ENCODE measurements at regions not wholly inside any gene's neighbourhood (a gene's known extent, or its start where the extent isn't known, plus 50 kb on each side); places are given as distances from the start of the nearest gene placed in this dataset.

DNA sequence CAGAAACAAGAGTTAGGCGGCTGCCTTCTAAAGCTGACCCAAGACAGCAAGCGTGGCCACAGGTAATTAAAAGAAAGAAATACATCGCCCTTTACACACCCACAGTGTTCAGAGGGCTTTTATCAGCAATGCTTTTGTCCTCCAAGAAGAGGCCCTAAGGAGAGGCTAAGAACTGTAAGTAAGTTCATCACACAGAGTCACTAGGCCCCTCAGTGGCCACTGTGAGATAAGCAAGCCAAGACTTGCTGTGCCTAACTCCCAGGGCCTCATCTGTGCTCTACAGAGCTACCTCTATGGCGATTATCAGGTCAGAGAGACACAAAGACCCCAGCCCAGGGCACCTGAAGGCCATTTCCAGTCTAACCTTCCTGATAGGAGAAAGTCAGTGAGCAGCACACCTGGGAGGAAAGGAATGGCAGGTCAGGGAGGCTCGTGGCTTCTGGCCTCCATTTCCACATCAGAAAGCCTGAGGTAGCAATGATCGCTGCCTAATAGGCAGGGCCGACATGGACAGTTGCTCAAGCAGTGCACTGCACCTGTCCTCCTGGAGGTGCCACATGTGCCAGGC is 545.2 kb upstream of the CDH11 start:
- Mint-ChIP-seq H3K36me3 (ENCODE audit: low read depth) (no peaks in the 10 kb centered on the region), H3K27ac (no peak overlapping the region), H3K9me3 (peaks cover 8% of the 10 kb centered on the region), H3K4me3 (no peak overlapping the region), H3K27me3 (no peaks in the 10 kb centered on the region), H3K4me1 (ENCODE audit: low read depth) (no peaks in the 10 kb centered on the region)
- DNase-seq: no peak

DNA sequence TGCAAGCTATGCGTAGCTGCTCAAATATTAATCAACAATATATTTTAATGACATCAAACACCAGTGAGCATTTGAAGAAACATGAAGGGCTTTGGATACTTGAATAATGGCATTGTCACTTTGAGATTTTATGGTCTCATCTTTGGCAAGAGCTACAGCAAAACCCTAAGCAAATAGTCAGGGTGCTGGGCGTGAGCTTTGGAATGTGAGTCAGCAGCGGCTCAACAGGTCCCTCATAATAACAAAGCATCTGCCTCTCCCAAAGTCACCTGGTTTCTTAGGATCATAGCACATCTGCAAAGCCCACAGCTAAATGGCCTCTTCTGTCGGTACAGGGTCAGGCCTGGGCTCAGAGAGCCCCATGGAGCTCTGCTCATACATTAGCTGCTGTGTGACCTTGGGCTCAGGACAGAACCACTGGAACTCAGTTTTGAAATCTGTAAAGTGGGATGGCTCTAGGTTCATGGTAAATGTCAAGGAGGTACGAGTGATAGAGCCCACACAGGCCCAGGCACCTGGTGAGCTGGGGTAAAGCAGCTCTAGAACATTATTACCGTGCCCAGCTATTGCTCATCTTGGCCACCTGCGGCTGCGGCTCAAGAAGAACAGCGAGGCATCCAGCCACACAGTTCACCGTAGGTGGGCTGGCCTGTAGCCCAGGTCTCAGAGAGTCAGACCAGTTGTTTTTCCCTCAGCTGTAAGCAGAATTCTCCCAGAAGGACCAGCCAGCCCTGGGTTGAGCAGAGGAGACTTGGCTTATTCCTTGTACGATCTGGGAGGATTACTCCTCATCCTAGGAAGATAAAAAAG is 544.5 kb upstream of the CDH11 start:
- peaks cover 8% of the 10 kb centered on the region for H3K9me3 Mint-ChIP-seq
- no peaks in the 10 kb centered on the region for H3K4me1 Mint-ChIP-seq (ENCODE audit: low read depth)
- DNase-seq: no peak
- H3K27ac Mint-ChIP-seq: no peak overlapping the region
- no peak overlapping the region for H3K4me3 Mint-ChIP-seq
- no peaks in the 10 kb centered on the region for H3K27me3 Mint-ChIP-seq
- no peaks in the 10 kb centered on the region for H3K36me3 Mint-ChIP-seq (ENCODE audit: low read depth)

DNA sequence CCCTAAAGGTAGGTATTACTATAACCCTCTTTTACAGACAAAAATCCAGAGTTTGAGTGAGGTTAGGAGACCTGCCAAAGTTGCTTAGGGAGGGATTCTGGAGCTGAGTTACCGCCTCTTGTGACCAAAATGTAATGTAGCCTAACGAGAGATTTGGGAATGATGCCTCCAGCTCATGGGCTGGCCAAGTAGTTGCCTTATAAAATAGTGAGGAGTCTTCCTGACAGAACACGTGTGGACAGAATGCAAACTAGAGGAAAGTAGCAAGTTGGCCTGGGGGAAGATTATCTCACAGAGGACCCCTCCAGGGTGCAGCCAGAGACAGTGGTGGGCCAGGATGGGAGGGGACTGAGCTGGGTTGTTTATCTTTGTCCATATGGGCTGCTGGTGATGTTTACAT is 543.7 kb upstream of the CDH11 start:
- no peaks in the 10 kb centered on the region for H3K4me1 Mint-ChIP-seq (ENCODE audit: low read depth)
- H3K27me3 Mint-ChIP-seq: no peaks in the 10 kb centered on the region
- no peak overlapping the region for H3K27ac Mint-ChIP-seq
- H3K36me3 Mint-ChIP-seq (ENCODE audit: low read depth): no peaks in the 10 kb centered on the region
- DNase-seq: no peak
- peaks cover 8% of the 10 kb centered on the region for H3K9me3 Mint-ChIP-seq
- H3K4me3 Mint-ChIP-seq: no peak overlapping the region

DNA sequence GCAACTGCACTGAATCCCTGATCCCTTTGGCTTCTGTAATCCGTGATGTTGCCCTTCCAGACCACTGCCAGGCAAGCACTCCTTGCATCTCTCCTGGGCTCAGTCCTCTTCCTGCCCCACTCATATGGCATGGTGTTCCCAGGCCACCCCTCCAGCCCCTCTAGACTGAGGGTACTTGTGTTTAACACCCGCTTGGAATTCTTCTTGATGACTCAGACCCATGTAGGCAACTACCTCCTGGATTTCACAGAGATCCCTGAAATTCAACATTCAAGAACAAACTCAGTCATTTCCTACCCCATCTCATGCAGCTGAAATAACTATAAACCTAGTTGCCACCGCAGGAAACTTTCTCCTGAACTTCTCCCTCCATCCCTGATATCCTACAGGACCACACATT is 541.9 kb upstream of the CDH11 start:
- no peak overlapping the region for H3K27ac Mint-ChIP-seq
- H3K4me3 Mint-ChIP-seq: no peak overlapping the region
- H3K36me3 Mint-ChIP-seq (ENCODE audit: low read depth): no peaks in the 10 kb centered on the region
- H3K9me3 Mint-ChIP-seq: peaks cover 8% of the 10 kb centered on the region
- H3K4me1 Mint-ChIP-seq (ENCODE audit: low read depth): no peaks in the 10 kb centered on the region
- DNase-seq: no peak
- H3K27me3 Mint-ChIP-seq: no peaks in the 10 kb centered on the region

DNA sequence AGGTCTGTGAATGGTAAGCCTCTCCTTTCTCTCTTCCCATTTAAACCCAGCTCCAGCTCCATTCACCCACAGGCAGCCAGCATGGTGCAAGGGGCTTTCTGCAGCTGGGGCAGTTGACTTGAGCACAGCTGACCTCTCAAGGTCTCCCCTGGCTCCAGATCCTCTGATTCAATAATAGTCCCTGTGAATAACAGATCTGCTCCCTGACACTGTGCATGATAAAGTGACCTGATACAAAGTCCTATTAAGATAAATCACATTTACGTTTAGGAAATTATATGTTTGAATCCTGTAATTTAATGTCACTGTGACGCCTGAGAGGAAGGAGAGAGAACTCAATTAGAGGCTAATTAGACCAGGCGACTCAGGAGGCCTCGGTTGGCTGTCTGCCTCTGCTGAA is 540.4 kb upstream of the CDH11 start:
- DNase-seq: no peak
- no peak overlapping the region for H3K27ac Mint-ChIP-seq
- no peaks in the 10 kb centered on the region for H3K36me3 Mint-ChIP-seq (ENCODE audit: low read depth)
- H3K4me1 Mint-ChIP-seq (ENCODE audit: low read depth): no peaks in the 10 kb centered on the region
- no peaks in the 10 kb centered on the region for H3K27me3 Mint-ChIP-seq
- peaks cover 10% of the 10 kb centered on the region for H3K9me3 Mint-ChIP-seq
- H3K4me3 Mint-ChIP-seq: no peak overlapping the region

DNA sequence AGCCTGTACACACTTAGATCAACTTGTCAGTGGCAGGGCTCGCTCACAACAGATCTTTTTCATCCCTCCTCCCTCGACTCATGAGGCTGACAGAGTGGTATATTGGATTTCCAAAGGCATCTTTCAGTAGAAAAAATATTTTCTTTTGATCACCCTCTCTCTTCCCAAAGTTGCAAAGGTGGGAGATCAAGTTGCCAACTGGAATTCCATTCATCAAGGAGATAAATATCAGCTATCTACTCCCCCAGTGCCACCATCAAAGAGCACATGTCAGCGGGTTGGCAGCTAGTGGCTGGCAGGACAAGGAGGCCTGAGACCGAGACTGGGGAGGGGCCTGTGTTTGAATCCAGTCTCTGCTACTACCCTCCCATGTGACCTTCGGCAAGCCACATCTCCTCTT is 539.7 kb upstream of the CDH11 start:
- no peaks in the 10 kb centered on the region for H3K4me1 Mint-ChIP-seq (ENCODE audit: low read depth)
- no peak overlapping the region for H3K27ac Mint-ChIP-seq
- H3K4me3 Mint-ChIP-seq: no peak overlapping the region
- DNase-seq: no peak
- peaks cover 10% of the 10 kb centered on the region for H3K9me3 Mint-ChIP-seq
- H3K36me3 Mint-ChIP-seq (ENCODE audit: low read depth): no peaks in the 10 kb centered on the region
- H3K27me3 Mint-ChIP-seq: no peaks in the 10 kb centered on the region

DNA sequence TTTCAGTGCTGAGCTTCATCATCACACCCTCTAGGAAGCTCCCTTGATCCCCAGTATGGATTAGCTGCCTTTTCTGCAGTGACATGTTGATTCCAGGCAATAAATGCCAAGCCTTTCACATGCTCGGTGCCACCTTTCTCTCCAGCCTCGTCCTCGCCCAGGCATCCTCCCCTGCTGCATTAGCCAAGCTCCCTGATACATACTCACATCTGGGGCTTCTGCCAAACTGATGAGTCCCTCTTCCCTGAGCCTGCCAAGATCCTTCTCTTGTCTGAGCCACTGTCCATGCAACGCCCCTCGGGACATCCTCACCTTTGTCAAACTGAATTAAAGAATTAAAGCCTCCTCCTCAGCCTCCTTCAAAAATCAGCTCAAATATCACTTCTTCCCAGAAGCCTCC is 538.5 kb upstream of the CDH11 start:
- no peak overlapping the region for H3K4me3 Mint-ChIP-seq
- peaks cover 10% of the 10 kb centered on the region for H3K9me3 Mint-ChIP-seq
- H3K36me3 Mint-ChIP-seq (ENCODE audit: low read depth): no peaks in the 10 kb centered on the region
- H3K4me1 Mint-ChIP-seq (ENCODE audit: low read depth): no peaks in the 10 kb centered on the region
- H3K27ac Mint-ChIP-seq: no peak overlapping the region
- no peak for DNase-seq
- H3K27me3 Mint-ChIP-seq: no peaks in the 10 kb centered on the region

DNA sequence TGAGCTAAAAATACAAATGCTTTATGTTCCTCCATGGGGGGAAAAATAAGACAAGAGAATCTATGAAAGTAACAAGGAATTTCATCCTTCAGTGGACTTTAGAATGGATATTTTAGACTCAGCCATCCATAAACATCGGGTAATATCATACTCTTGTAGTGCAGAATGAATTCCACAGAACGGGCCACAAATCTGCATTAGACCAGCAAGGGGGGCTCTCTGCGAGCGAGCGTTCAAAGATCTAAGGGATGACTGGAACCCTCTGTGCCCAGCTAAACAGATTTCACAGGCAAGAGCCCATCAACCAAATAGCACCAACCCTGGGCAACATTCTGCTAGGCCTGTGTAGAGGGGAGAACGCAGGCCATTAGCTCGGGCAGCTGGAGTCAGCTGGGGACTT is 537.9 kb upstream of the CDH11 start:
- no peak overlapping the region for H3K4me3 Mint-ChIP-seq
- no peaks in the 10 kb centered on the region for H3K4me1 Mint-ChIP-seq (ENCODE audit: low read depth)
- H3K27me3 Mint-ChIP-seq: no peaks in the 10 kb centered on the region
- DNase-seq: no peak
- peaks cover 10% of the 10 kb centered on the region for H3K9me3 Mint-ChIP-seq
- H3K36me3 Mint-ChIP-seq (ENCODE audit: low read depth): no peaks in the 10 kb centered on the region
- H3K27ac Mint-ChIP-seq: no peak overlapping the region

DNA sequence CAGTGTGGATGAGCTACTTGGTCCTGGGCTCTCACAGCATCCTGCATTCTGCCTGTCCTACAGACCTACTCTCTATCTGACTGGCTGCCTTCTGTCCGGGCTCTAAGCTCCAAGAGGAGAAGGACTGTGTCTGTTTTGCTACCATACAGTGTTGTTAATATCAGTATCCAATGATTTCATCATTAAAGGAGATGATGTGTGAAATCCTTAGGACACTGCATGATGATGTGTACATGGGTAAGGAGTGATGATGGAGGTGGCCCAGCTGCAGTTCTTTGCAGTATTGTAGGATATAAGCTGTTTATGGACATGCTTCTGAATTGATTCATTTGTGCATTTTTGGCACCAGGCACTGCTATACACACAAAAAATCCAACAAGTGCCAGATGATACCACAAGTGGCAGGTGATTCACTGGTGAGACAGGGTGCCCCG is 536.9 kb upstream of the CDH11 start:
- H3K4me3 Mint-ChIP-seq: no peak overlapping the region
- H3K36me3 Mint-ChIP-seq (ENCODE audit: low read depth): no peaks in the 10 kb centered on the region
- no peaks in the 10 kb centered on the region for H3K4me1 Mint-ChIP-seq (ENCODE audit: low read depth)
- H3K27ac Mint-ChIP-seq: no peak overlapping the region
- H3K9me3 Mint-ChIP-seq: peaks cover 6% of the 10 kb centered on the region
- no peaks in the 10 kb centered on the region for H3K27me3 Mint-ChIP-seq
- DNase-seq: no peak

DNA sequence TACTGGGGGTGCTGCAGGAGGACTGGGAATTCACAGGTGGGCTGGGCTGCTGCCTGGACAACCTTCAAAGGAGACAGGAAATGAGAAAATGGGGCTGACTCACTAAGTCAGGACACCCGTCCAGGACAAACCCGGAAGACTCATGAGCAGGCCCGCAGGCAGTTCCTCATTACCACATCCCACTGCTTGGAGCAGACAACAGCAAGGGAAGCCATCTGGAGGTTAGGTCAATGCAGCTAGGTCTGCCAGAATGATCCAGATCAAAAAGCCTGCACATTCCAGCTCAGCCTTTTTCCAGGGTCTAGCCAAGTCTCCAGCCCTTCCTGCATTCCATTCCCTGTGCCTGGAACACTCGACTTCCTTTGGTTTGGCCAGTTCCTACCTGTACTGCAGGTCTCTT is 536.5 kb upstream of the CDH11 start:
- Mint-ChIP-seq H3K4me3 (no peak overlapping the region), H3K27ac (no peak overlapping the region), H3K27me3 (no peaks in the 10 kb centered on the region), H3K36me3 (ENCODE audit: low read depth) (no peaks in the 10 kb centered on the region), H3K9me3 (peaks cover 2% of the 10 kb centered on the region), H3K4me1 (ENCODE audit: low read depth) (no peaks in the 10 kb centered on the region)
- DNase-seq: no peak

DNA sequence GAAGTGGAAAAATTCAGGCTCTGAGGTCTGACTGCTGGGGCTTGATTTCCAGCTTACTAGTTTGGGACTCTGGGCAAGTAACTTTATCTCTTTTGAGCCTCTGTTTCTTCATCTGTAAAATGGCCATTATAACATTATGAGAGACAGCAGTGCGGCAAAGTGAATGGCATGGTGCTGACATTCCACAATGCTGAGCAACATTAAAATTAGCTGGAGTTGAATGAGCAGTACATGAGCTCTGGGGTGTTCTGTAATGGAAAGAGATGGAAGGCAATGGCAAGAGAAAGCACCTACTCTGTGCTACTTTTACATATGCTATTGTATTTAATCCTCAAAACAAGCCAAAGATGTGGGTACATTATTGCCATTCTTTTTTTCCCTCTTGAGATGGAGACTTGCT is 535.7 kb upstream of the CDH11 start:
- no peak for DNase-seq
- H3K9me3 Mint-ChIP-seq: peaks cover 2% of the 10 kb centered on the region
- H3K27me3 Mint-ChIP-seq: no peaks in the 10 kb centered on the region
- no peaks in the 10 kb centered on the region for H3K36me3 Mint-ChIP-seq (ENCODE audit: low read depth)
- H3K4me3 Mint-ChIP-seq: no peak overlapping the region
- no peak overlapping the region for H3K27ac Mint-ChIP-seq
- H3K4me1 Mint-ChIP-seq (ENCODE audit: low read depth): no peaks in the 10 kb centered on the region

DNA sequence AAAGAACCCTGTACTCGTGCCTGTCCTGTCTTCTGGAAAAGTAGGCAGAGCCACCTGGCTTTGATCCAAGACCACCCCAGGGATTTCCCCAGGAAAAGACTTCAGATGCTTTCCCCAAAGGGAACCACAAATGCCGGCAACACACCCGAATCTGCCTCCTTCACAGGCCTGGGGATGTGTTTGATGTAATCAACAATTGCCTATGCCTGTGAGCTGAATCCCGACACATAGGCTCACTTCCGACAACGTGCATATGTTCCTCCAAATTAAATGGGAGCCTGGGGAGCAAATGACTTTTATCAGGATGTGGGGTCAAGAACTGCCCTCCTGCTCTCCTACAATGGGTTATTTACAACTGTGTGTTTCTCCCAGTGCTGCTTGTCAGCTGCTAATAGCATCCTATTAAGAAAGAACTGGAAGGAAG is 535.2 kb upstream of the CDH11 start:
- Mint-ChIP-seq H3K9me3 (peaks cover 2% of the 10 kb centered on the region), H3K4me3 (no peak overlapping the region), H3K27ac (no peak overlapping the region), H3K4me1 (ENCODE audit: low read depth) (no peaks in the 10 kb centered on the region), H3K27me3 (no peaks in the 10 kb centered on the region), H3K36me3 (ENCODE audit: low read depth) (no peaks in the 10 kb centered on the region)
- no peak for DNase-seq

DNA sequence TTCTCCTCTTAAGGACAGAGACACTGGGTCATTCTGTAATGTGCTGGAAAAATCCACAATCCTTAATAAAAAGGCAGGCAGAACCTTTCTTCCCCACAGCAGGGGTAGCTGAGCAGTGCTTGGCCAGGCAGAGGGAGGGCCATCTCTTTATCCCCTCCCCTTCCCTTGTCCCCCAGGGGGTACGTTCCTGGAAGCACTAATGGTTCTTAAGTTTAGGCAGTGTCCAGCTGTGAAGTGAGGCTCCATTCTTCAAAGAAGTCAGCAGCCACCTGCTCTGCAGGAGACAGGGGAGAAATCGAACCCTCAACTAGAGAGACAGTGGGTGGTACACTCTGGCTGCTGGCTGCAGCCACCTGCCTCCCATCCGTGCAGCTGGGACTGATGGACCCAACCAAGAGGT is 533.9 kb upstream of the CDH11 start:
- no peaks in the 10 kb centered on the region for H3K36me3 Mint-ChIP-seq (ENCODE audit: low read depth)
- H3K4me3 Mint-ChIP-seq: no peak overlapping the region
- DNase-seq: no peak
- H3K9me3 Mint-ChIP-seq: peaks cover 4% of the 10 kb centered on the region
- no peaks in the 10 kb centered on the region for H3K27me3 Mint-ChIP-seq
- no peaks in the 10 kb centered on the region for H3K4me1 Mint-ChIP-seq (ENCODE audit: low read depth)
- no peak overlapping the region for H3K27ac Mint-ChIP-seq

DNA sequence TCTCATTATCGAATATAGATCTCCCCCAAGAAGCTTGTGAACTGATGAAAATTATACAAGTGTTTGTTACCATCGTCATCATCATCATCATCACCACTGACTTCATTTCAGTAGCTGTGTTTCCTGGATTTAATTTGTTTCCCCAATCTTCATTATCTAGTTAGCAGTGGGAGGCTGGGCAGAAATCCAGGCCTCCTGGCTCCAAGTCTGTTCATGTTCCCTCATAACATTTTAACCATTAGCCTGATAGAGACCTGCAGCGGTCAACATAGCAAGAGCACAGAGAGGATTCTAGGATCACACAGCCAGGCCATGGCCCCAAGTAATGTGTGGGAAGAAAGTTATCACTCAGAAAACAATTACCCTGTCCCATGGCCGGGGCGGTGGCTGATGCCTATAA is 526.2 kb upstream of the CDH11 start:
- H3K27ac Mint-ChIP-seq: no peak overlapping the region
- no peaks in the 10 kb centered on the region for H3K4me1 Mint-ChIP-seq (ENCODE audit: low read depth)
- H3K4me3 Mint-ChIP-seq: no peak overlapping the region
- peaks cover 6% of the 10 kb centered on the region for H3K9me3 Mint-ChIP-seq
- H3K27me3 Mint-ChIP-seq: no peaks in the 10 kb centered on the region
- H3K36me3 Mint-ChIP-seq (ENCODE audit: low read depth): no peaks in the 10 kb centered on the region
- DNase-seq: no peak

DNA sequence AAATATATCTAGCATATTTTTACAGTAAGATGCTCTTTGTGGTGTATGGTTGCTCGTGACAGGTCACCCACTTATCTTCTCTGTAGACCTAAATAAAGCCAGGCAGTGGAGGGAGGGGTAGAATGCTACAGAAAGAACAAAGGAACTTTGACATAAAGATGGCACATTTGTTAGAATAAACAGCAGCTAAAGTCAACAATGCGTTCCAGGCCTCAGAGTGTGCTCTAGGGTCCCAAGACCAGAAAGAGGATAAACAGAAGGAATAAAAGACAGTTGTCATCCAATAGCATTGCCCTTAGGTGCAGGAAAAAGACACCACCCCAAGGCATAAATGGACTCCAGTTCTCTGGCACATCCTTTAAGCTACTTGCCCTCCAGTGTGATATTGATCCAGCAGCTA is 523.0 kb upstream of the CDH11 start:
- DNase-seq: no peak
- H3K4me1 Mint-ChIP-seq (ENCODE audit: low read depth): no peaks in the 10 kb centered on the region
- H3K4me3 Mint-ChIP-seq: no peak overlapping the region
- H3K27me3 Mint-ChIP-seq: no peaks in the 10 kb centered on the region
- no peaks in the 10 kb centered on the region for H3K36me3 Mint-ChIP-seq (ENCODE audit: low read depth)
- no peak overlapping the region for H3K27ac Mint-ChIP-seq
- peaks cover 5% of the 10 kb centered on the region for H3K9me3 Mint-ChIP-seq
